Trophoblast cell (in vitro differentiated cells and primary cell): ENCODE measurements at regions not wholly inside any gene's neighbourhood (a gene's known extent, or its start where the extent isn't known, plus 50 kb on each side); places are given as distances from the start of the nearest gene placed in this dataset.

Experiments
- DNase-seq, 2 donors: peaks; one replicate each; pipeline ENCODE4 v3.0.0-alpha.2; 2016
- H2AFZ ChIP-seq: 2 replicates; pipeline ENCODE4 v1.6.1; 2013; ENCODE audit warnings: low read length, moderate library complexity, mild to moderate bottlenecking; ENCODE audit not compliant: insufficient read depth, poor library complexity
- H2AK5ac ChIP-seq: 2 replicates; pipeline ENCODE4 v1.6.1; 2013; ENCODE audit warnings: mild to moderate bottlenecking, low read length
- H2BK120ac ChIP-seq: 2 replicates; pipeline ENCODE4 v1.6.1; 2013; ENCODE audit warnings: low read length, mild to moderate bottlenecking, moderate library complexity; ENCODE audit not compliant: insufficient read depth, poor library complexity
- H2BK12ac ChIP-seq: 2 replicates; pipeline ENCODE4 v1.6.1; 2013; ENCODE audit warnings: mild to moderate bottlenecking, low read length, moderate library complexity
- H2BK5ac ChIP-seq: 2 replicates; pipeline ENCODE4 v1.6.1; 2013; ENCODE audit warnings: low read length, low read depth, moderate library complexity, mild to moderate bottlenecking; ENCODE audit not compliant: poor library complexity
- H3K14ac ChIP-seq: 2 replicates; pipeline ENCODE4 v1.6.1; 2013; ENCODE audit warnings: mild to moderate bottlenecking, low read length
- H3K18ac ChIP-seq: 2 replicates; pipeline ENCODE4 v1.6.1; 2013; ENCODE audit warnings: mild to moderate bottlenecking, low read length
- H3K23ac ChIP-seq: 2 replicates; pipeline ENCODE4 v1.6.1; 2013; ENCODE audit warnings: low read length
- H3K27ac ChIP-seq: 2 replicates; pipeline ENCODE4 v1.5.1; 2013; ENCODE audit warnings: low read depth, mild to moderate bottlenecking, inconsistent platforms, low read length, moderate library complexity
- H3K27me3 ChIP-seq: 2 replicates; pipeline ENCODE4 v1.6.1; 2013; ENCODE audit warnings: inconsistent platforms, mild to moderate bottlenecking, low read length, moderate library complexity; ENCODE audit not compliant: insufficient read depth
- H3K36me3 ChIP-seq, 2 experiments: 1 replicate in 1 of 2; 2 replicates in 1 of 2; pipeline ENCODE4 v1.6.1; 2013; ENCODE audit warnings: low read length in 2 of 2, mild to moderate bottlenecking in 2 of 2, moderate library complexity in 1 of 2; ENCODE audit not compliant: insufficient read depth in 2 of 2, control insufficient read depth in 1 of 2
- H3K4ac ChIP-seq: 2 replicates; pipeline ENCODE4 v1.6.1; 2013; ENCODE audit warnings: low read depth, mild to moderate bottlenecking, low read length, moderate library complexity
- H3K4me1 ChIP-seq, 2 experiments: 1 replicate in 1 of 2; 2 replicates in 1 of 2; pipeline ENCODE4 v1.6.1; 2013; ENCODE audit warnings: low read length in 2 of 2, mild to moderate bottlenecking in 2 of 2, moderate library complexity in 1 of 2; ENCODE audit not compliant: insufficient read depth in 2 of 2, control insufficient read depth in 1 of 2
- H3K4me2 ChIP-seq: 2 replicates; pipeline ENCODE4 v1.6.1; 2013; ENCODE audit warnings: inconsistent platforms, mild to moderate bottlenecking, low read length, moderate library complexity
- H3K4me3 ChIP-seq: 2 replicates; pipeline ENCODE4 v1.5.1; 2013; ENCODE audit warnings: mild to moderate bottlenecking, low read depth, low read length, inconsistent platforms
- H3K79me1 ChIP-seq: one replicate; pipeline ENCODE4 v1.6.1; 2013; ENCODE audit warnings: low read length
- H3K79me2 ChIP-seq: 2 replicates; pipeline ENCODE4 v1.6.1; 2013; ENCODE audit warnings: low read length, mild to moderate bottlenecking; ENCODE audit not compliant: control insufficient read depth, insufficient read depth, poor library complexity
- H3K9ac ChIP-seq: 2 replicates; pipeline ENCODE4 v1.6.1; 2013; ENCODE audit warnings: mild to moderate bottlenecking, low read length
- H3K9me3 ChIP-seq: 2 replicates; pipeline ENCODE4 v1.6.1; 2013; ENCODE audit warnings: low read depth, mild to moderate bottlenecking, control low read depth, inconsistent platforms, low read length; ENCODE audit not compliant: insufficient read depth
- H4K12ac ChIP-seq: 2 replicates; pipeline ENCODE4 v1.6.1; 2013; ENCODE audit warnings: low read depth, mild to moderate bottlenecking, low read length, moderate library complexity
- H4K8ac ChIP-seq: 2 replicates; pipeline ENCODE4 v1.6.1; 2013; ENCODE audit warnings: low read depth, mild to moderate bottlenecking, low read length, moderate library complexity
- H4K91ac ChIP-seq: one replicate; pipeline ENCODE4 v1.6.1; 2013; ENCODE audit warnings: low read depth, mild to moderate bottlenecking, low read length, moderate library complexity
- WGBS: extraction: QIAGEN DNeasy Blood & Tissue Kit; methylation state at CpG from one replicate; pipeline ENCODE4 v1.1.7; 2013; ENCODE audit warnings: missing lambda C conversion rate; ENCODE audit not compliant: insufficient read length, insufficient coverage; ENCODE audit errors: extremely low coverage; 5-methylcytosine and 5-hydroxymethylcytosine counted together

DNA sequence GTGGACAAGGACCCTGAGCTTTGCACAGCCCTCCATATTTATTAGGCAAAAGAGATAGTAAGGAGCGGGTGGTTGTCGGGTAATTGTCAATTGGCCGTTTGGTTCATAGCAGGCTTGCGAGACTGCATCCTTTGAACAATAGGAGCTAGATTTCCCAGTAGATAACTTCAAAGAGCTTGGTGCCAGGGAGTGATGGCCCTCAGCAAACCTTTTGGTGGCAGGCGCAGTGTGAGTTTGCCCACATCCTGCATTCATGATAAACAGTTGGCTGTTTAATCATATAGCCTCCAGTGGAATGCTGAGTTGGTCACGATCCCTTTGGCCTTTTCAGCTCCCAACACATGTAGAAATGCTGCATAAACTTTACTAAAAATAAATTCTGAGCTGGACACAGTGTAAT lies 156.9 kb downstream of the AKR1D1 start:
- Histone ChIP-seq H2BK120ac (no peak overlapping the region), H3K79me1 (peaks cover 8% of the 10 kb centered on the region), H3K4me3 (no peak overlapping the region), H2AFZ (no peak overlapping the region), H2BK5ac (peak overlapping the region; percentile 27), H2AK5ac (peak overlapping the region; percentile 45), H3K18ac (no peak overlapping the region), H4K12ac (no peak overlapping the region), H3K79me2 (peaks cover 2% of the 10 kb centered on the region), H3K9me3 (no peaks in the 10 kb centered on the region), H3K4ac (no peak overlapping the region), H3K4me2 (no peak overlapping the region), H3K27me3 (no peaks in the 10 kb centered on the region), H2BK12ac (peak overlapping the region; percentile 79), H4K91ac (no peak overlapping the region), H3K36me3 (no peaks in the 10 kb centered on the region), H3K4me1 (peaks cover 2 to 4% of the 10 kb centered on the region in 2 experiments), H3K23ac (no peak overlapping the region), H3K27ac (no peak overlapping the region), H4K8ac (no peak overlapping the region), H3K9ac (no peak overlapping the region), H3K14ac (no peak overlapping the region)
- WGBS: no CpG with 5 or more reads among the region's 6 CpGs
- DNase-seq: no peak

DNA sequence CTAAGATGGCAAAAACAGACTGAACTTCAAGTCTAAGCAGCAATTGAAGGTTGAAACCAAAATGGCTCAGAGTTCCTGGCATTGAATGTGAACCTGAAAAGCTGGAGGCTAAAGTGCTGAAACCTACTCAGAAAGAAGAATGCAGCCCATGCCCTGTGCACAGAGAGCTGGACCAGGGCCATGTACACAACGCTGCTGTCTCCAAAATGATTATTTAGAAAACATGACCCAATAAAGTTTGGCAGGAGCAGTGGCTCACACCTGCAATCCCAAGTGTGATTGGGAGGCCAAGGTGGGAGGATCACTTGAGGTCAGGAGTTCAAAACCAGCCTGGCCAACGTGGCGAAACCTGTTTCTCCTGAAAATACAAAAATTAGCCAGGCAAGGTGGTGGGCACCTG lies 158.9 kb downstream of the AKR1D1 start:
- no CpG with 5 or more reads among the region's 3 CpGs for WGBS
- Histone ChIP-seq H3K18ac (peak overlapping the region; percentile 67), H3K36me3 (peaks cover 3% of the 10 kb centered on the region in 2 experiments), H2AFZ (no peak overlapping the region), H3K79me2 (peaks cover 2% of the 10 kb centered on the region), H2AK5ac (peak overlapping the region; percentile 92), H3K9me3 (peaks cover 3% of the 10 kb centered on the region), H3K4me3 (no peak overlapping the region), H2BK12ac (peak overlapping the region; percentile 55), H3K9ac (no peak overlapping the region), H3K27me3 (no peaks in the 10 kb centered on the region), H3K23ac (no peak overlapping the region), H4K91ac (peak overlapping the region; percentile 71), H3K27ac (no peak overlapping the region), H4K8ac (no peak overlapping the region), H4K12ac (no peak overlapping the region), H2BK120ac (peak overlapping the region; percentile 88), H3K79me1 (peaks cover 11% of the 10 kb centered on the region), H3K4ac (no peak overlapping the region), H2BK5ac (peak overlapping the region; percentile 74), H3K4me1 (peaks cover 2 to 4% of the 10 kb centered on the region in 2 experiments), H3K14ac (peak overlapping the region; percentile 80), H3K4me2 (no peak overlapping the region)
- DNase-seq: no peak

- Histone ChIP-seq H4K91ac (no peak overlapping the region), H3K27me3 (no peaks in the 10 kb centered on the region), H3K14ac (no peak overlapping the region), H3K36me3 (peaks cover 3 to 6% of the 10 kb centered on the region in 2 experiments), H3K4me1 (peaks cover 4 to 5% of the 10 kb centered on the region in 2 experiments), H3K79me2 (peaks cover 2% of the 10 kb centered on the region), H2BK12ac (no peak overlapping the region), H3K27ac (no peak overlapping the region), H3K79me1 (peaks cover 16% of the 10 kb centered on the region), H3K4me3 (no peak overlapping the region), H2AK5ac (no peak overlapping the region), H3K4me2 (no peak overlapping the region), H3K23ac (no peak overlapping the region), H3K9ac (no peak overlapping the region), H2AFZ (no peak overlapping the region), H3K9me3 (peaks cover 3% of the 10 kb centered on the region), H4K12ac (no peak overlapping the region), H3K4ac (no peak overlapping the region), H2BK120ac (no peak overlapping the region), H2BK5ac (no peak overlapping the region), H3K18ac (no peak overlapping the region), H4K8ac (no peak overlapping the region)
- DNase-seq: peak in 1 of 2 donors; percentile 73
- WGBS: no CpG with 5 or more reads among the region's 5 CpGs
These were observed 161.7 kb downstream of the AKR1D1 start for GRCh38 chr7:138237995-138238394.

- Histone ChIP-seq H3K9me3 (peaks cover 3% of the 10 kb centered on the region), H3K14ac (no peak overlapping the region), H4K8ac (peak overlapping the region; percentile 47), H3K4me2 (no peak overlapping the region), H3K27ac (no peak overlapping the region), H3K36me3 (peaks cover 3 to 6% of the 10 kb centered on the region in 2 experiments), H4K91ac (peak overlapping the region; percentile 68), H3K23ac (no peak overlapping the region), H2AFZ (peak overlapping the region; percentile 54), H4K12ac (no peak overlapping the region), H3K18ac (peak overlapping the region; percentile 45), H3K4me3 (no peak overlapping the region), H3K27me3 (no peaks in the 10 kb centered on the region), H3K4ac (no peak overlapping the region), H2BK120ac (peak overlapping the region; percentile 43), H2BK5ac (peak overlapping the region; percentile 56), H2AK5ac (no peak overlapping the region), H3K79me2 (peaks cover 2% of the 10 kb centered on the region), H3K9ac (no peak overlapping the region), H3K79me1 (peaks cover 19% of the 10 kb centered on the region), H3K4me1 (peaks cover 4 to 5% of the 10 kb centered on the region in 2 experiments), H2BK12ac (peak overlapping the region; percentile 94)
- peak in 1 of 2 donors; percentile 39 for DNase-seq
- no CpG with 5 or more reads among the region's 3 CpGs for WGBS
These were observed 162.7 kb downstream of the AKR1D1 start for GRCh38 chr7:138238734-138239659.
